Thyroid gland (tissue), 4 donors: ENCODE measurements at regions not wholly inside any gene's neighbourhood (a gene's known extent, or its start where the extent isn't known, plus 50 kb on each side); places are given as distances from the start of the nearest gene placed in this dataset.

Experiments
- CTCF ChIP-seq, 6 experiments: fragments of 200-600 bp in 3 of 6; fragments of 450-650 bp in 3 of 6; sonication (generic) in 3 of 6; IDR thresholded peaks; one replicate each; pipeline ENCODE4 v1.5.1; 2016 to 2019; ENCODE audit warnings: antibody characterized with exemption in 6 of 6, mild to moderate bottlenecking in 2 of 6, inconsistent platforms in 1 of 6, moderate library complexity in 1 of 6
- POLR2A ChIP-seq, 2 donors: fragments of 450-650 bp; IDR thresholded peaks; one replicate each; pipeline ENCODE4 v1.6.1; 2017; ENCODE audit warnings: antibody characterized with exemption in 2 of 2, mild to moderate bottlenecking in 2 of 2, moderate library complexity in 1 of 2

- no peak for TF ChIP-seq POLR2A (IDR thresholded peaks at IDR 0.05)
- TF ChIP-seq CTCF (IDR thresholded peaks at IDR 0.05), result no peak
These were observed 1280.5 kb downstream of the OTOL1 start for GRCh38 chr3:162777118-162777517.
